Hepatocyte (in vitro differentiated cells): ENCODE measurements at regions not wholly inside any gene's neighbourhood (a gene's known extent, or its start where the extent isn't known, plus 50 kb on each side); places are given as distances from the start of the nearest gene placed in this dataset.

Experiments
- CTCF ChIP-seq: fragments of 200-600 bp; sonication (generic); IDR thresholded peaks from 2 replicates; pipeline ENCODE4 v1.5.1; 2016; ENCODE audit warnings: antibody characterized with exemption, mild to moderate bottlenecking; ENCODE audit not compliant: poor library complexity
- EZH2 ChIP-seq: fragments of 200-600 bp; sonication (generic); IDR thresholded peaks from 2 replicates; pipeline ENCODE4 v1.6.1; 2016; ENCODE audit warnings: antibody characterized with exemption, mild to moderate bottlenecking, borderline replicate concordance
- EZH2phosphoT487 ChIP-seq: fragments of 200-600 bp; sonication (generic); IDR thresholded peaks from one replicate; pipeline ENCODE4 v1.6.1; 2018; ENCODE audit warnings: antibody characterized with exemption, mild to moderate bottlenecking, low read depth, moderate library complexity; ENCODE audit not compliant: unreplicated experiment, severe bottlenecking

- TF ChIP-seq EZH2: no peak
- no peak for TF ChIP-seq CTCF
- TF ChIP-seq EZH2phosphoT487: no peak
Observed at GRCh38 chr5:17379100-17379951, 118.7 kb upstream of the TAF11L2 start.
